DMS53 treated with DMSO at 0.1 percent for 48 hours (cell line): ENCODE measurements at regions not wholly inside any gene's neighbourhood (a gene's known extent, or its start where the extent isn't known, plus 50 kb on each side); places are given as distances from the start of the nearest gene placed in this dataset.

ENCODE experiments used
- DNase-seq: peaks from one replicate; lab custom pipeline; 2025; ENCODE audit not compliant: unreplicated experiment; lab: John Stamatoyannopoulos, UW

GRCh38 chr3:107268469-107268868 is 108.8 kb upstream of the CCDC54 start:
- DNase-seq: no peak

GRCh38 chr3:107269136-107269535 is 108.1 kb upstream of the CCDC54 start:
- no peak for DNase-seq

- DNase-seq: peak; percentile 70
Measured at GRCh38 chr3:107271787-107272387, 105.4 kb upstream of the CCDC54 start.

GRCh38 chr3:107272471-107272870 is 104.8 kb upstream of the CCDC54 start:
- DNase-seq: no peak

GRCh38 chr3:107272885-107273284 is 104.4 kb upstream of the CCDC54 start:
- DNase-seq: no peak

- no peak for DNase-seq
Measured at GRCh38 chr3:107273771-107274170, 103.5 kb upstream of the CCDC54 start.

GRCh38 chr3:107275511-107275910 is 101.7 kb upstream of the CCDC54 start:
- no peak for DNase-seq

GRCh38 chr3:107283948-107284347 is 93.3 kb upstream of the CCDC54 start:
- no peak for DNase-seq

GRCh38 chr3:107284612-107285011 is 92.6 kb upstream of the CCDC54 start:
- peak; percentile 16 for DNase-seq

- no peak for DNase-seq
Measured at GRCh38 chr3:107285197-107285596, 92.0 kb upstream of the CCDC54 start.

- no peak for DNase-seq
Measured at GRCh38 chr3:107289354-107289753, 87.9 kb upstream of the CCDC54 start.

GRCh38 chr3:107294117-107294516 is 83.1 kb upstream of the CCDC54 start:
- no peak for DNase-seq

GRCh38 chr3:107297597-107297996 is 79.6 kb upstream of the CCDC54 start:
- no peak for DNase-seq

GRCh38 chr3:107307205-107307604 is 70.0 kb upstream of the CCDC54 start:
- DNase-seq: no peak

GRCh38 chr3:107308716-107309115 is 68.5 kb upstream of the CCDC54 start:
- no peak for DNase-seq

- no peak for DNase-seq
Measured at GRCh38 chr3:107309312-107309711, 67.9 kb upstream of the CCDC54 start.

- DNase-seq: no peak
Measured at GRCh38 chr3:107313711-107314110, 63.5 kb upstream of the CCDC54 start.

GRCh38 chr3:107315141-107315540 is 62.1 kb upstream of the CCDC54 start:
- DNase-seq: no peak

- no peak for DNase-seq
Measured at GRCh38 chr3:107323723-107324122, 53.5 kb upstream of the CCDC54 start.

- DNase-seq: no peak
Measured at GRCh38 chr3:107325446-107325845, 51.8 kb upstream of the CCDC54 start.
